Activated CD8-positive, alpha-beta T cell treated with anti-CD3 and anti-CD28 coated beads for 36 hours (primary cell): ENCODE measurements at regions not wholly inside any gene's neighbourhood (a gene's known extent, or its start where the extent isn't known, plus 50 kb on each side); places are given as distances from the start of the nearest gene placed in this dataset.

ENCODE experiments used
- ATAC-seq: fragments of 200-7000 bp; cut with Tn5 transposase; one replicate; pipeline ENCODE4 v1.10.0; 2021; ENCODE audit warnings: mild to moderate bottlenecking, moderate library complexity
- CTCF ChIA-PET: fragments of 350-600 bp; sonication (Branson Sonifier 250); formaldehyde crosslinking; loops from one replicate; lab custom pipeline; 2021; ENCODE audit warnings: antibody characterized with exemption; lab: Charles Lee
- POLR2A ChIA-PET: fragments of 350-600 bp; sonication (Branson Sonifier 250); formaldehyde crosslinking; loops from one replicate; lab custom pipeline; 2021; ENCODE audit warnings: antibody characterized with exemption; lab: Charles Lee
- DNase-seq: peaks from one replicate; pipeline ENCODE4 v3.0.0-alpha.2; 2020
- H3K27ac Mint-ChIP-seq: one replicate; pipeline ENCODE4 v1.8.0; 2021; ENCODE audit warnings: mild to moderate bottlenecking, mixed read lengths
- H3K27me3 Mint-ChIP-seq: one replicate; pipeline ENCODE4 v1.8.0; 2021; ENCODE audit warnings: mixed read lengths
- H3K36me3 Mint-ChIP-seq: one replicate; pipeline ENCODE4 v1.8.0; 2021; ENCODE audit warnings: low read depth, mixed read lengths
- H3K4me1 Mint-ChIP-seq: one replicate; pipeline ENCODE4 v1.8.0; 2021; ENCODE audit warnings: low read depth, mixed read lengths
- H3K4me3 Mint-ChIP-seq: one replicate; pipeline ENCODE4 v1.8.0; 2021; ENCODE audit warnings: mild to moderate bottlenecking, moderate library complexity, mixed read lengths
- H3K9me3 Mint-ChIP-seq: one replicate; pipeline ENCODE4 v1.8.0; 2021; ENCODE audit warnings: mixed read lengths
- intact Hi-C: fragments of 100-400 bp; cut with micrococcal nuclease; formaldehyde crosslinking; loops from one replicate; pipeline ENCODE4 v1.10.0; 2022
- TF ChIP-seq, protein P1 (sequence below): fragments of 200-600 bp; IDR thresholded peaks from one replicate; pipeline ENCODE4 v1.8.0; 2022; ENCODE audit warnings: antibody characterized with exemption, mild to moderate bottlenecking

DNA sequence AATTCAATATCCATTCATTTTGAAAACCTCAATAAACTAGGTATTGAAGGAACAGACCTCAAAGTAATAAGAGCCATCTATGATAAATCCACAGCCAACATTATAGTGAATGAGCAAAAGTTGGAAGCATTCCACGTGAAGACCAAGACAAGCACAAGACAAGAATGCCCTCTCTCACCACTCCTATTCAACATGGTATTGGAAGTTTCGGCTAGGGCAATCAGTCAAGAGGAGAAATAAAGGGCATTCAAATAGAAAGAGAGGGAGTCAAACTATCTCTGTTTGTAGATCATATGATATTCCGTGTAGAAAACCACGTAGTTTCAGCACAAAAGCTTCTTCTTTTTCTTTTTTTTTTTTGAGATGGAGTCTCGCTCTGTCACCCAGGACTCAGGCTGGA, 550.3 kb downstream of the FSCB start:
- H3K27me3 Mint-ChIP-seq = no peaks in the 10 kb centered on the region
- ChIA-PET CTCF (no interaction called here), POLR2A (no interaction called here)
- peaks cover 12% of the 10 kb centered on the region for H3K9me3 Mint-ChIP-seq
- H3K4me1 Mint-ChIP-seq = no peaks in the 10 kb centered on the region
- intact Hi-C loops = no loop called here
- DNase-seq (no peak), ATAC-seq (no peak)
- H3K27ac Mint-ChIP-seq = no peak overlapping the region
- TF ChIP-seq, protein P1, sequence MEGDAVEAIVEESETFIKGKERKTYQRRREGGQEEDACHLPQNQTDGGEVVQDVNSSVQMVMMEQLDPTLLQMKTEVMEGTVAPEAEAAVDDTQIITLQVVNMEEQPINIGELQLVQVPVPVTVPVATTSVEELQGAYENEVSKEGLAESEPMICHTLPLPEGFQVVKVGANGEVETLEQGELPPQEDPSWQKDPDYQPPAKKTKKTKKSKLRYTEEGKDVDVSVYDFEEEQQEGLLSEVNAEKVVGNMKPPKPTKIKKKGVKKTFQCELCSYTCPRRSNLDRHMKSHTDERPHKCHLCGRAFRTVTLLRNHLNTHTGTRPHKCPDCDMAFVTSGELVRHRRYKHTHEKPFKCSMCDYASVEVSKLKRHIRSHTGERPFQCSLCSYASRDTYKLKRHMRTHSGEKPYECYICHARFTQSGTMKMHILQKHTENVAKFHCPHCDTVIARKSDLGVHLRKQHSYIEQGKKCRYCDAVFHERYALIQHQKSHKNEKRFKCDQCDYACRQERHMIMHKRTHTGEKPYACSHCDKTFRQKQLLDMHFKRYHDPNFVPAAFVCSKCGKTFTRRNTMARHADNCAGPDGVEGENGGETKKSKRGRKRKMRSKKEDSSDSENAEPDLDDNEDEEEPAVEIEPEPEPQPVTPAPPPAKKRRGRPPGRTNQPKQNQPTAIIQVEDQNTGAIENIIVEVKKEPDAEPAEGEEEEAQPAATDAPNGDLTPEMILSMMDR = no peak
- H3K36me3 Mint-ChIP-seq = no peaks in the 10 kb centered on the region
- no peak overlapping the region for H3K4me3 Mint-ChIP-seq

DNA sequence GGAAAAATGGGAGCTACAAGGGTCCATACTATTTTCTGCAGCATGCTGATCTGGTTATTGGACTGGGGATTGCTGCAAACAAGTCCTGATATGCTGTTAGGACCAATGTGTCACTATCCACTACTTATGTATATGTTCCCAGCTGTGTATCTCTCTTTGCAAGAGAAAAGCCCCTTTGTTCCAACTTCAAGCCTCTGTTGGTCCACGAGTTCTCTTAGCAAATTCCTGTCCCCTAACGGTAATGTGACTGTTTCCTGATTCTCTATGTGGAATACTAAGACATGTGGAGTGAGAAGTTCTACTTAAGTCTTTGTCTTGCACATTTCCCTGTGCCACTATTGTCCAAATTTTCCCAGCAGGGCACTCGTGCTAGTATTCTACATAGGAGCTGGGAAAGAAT, 557.7 kb downstream of the FSCB start:
- DNase-seq = no peak
- no peak overlapping the region for H3K27ac Mint-ChIP-seq
- ChIA-PET POLR2A (no interaction called here), CTCF (no interaction called here)
- H3K4me1 Mint-ChIP-seq = no peaks in the 10 kb centered on the region
- peaks cover 9% of the 10 kb centered on the region for H3K9me3 Mint-ChIP-seq
- no peaks in the 10 kb centered on the region for H3K36me3 Mint-ChIP-seq
- TF ChIP-seq, protein P1 = no peak
- no peak for ATAC-seq
- intact Hi-C loops = no loop called here
- no peaks in the 10 kb centered on the region for H3K27me3 Mint-ChIP-seq
- H3K4me3 Mint-ChIP-seq = no peak overlapping the region

DNA sequence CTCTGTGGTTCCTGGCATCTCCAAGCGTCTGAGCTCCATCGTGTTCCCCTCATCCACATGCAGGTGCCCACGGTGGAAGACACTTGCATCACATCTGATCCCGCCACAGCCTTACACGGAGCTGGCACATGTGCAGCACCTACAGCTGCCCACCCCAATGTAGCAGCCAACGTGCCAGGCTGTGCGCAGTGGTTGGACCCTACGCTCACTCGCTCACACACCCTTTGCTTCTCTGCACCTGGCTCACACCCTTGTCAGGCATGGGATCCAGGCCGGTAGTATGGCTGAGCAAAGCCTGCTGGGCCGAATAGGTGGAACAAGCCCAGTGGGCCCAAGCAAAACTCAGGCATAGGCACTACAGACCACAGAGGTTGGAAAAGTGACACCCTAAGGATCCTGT, 567.2 kb downstream of the FSCB start:
- ATAC-seq (no peak), DNase-seq (no peak)
- peaks cover 7% of the 10 kb centered on the region for H3K9me3 Mint-ChIP-seq
- H3K27ac Mint-ChIP-seq = no peak overlapping the region
- H3K4me1 Mint-ChIP-seq = no peaks in the 10 kb centered on the region
- no peak overlapping the region for H3K4me3 Mint-ChIP-seq
- H3K27me3 Mint-ChIP-seq = no peaks in the 10 kb centered on the region
- intact Hi-C loops = no loop called here
- ChIA-PET CTCF (no interaction called here), POLR2A (no interaction called here)
- H3K36me3 Mint-ChIP-seq = no peaks in the 10 kb centered on the region
- TF ChIP-seq, protein P1 = no peak

DNA sequence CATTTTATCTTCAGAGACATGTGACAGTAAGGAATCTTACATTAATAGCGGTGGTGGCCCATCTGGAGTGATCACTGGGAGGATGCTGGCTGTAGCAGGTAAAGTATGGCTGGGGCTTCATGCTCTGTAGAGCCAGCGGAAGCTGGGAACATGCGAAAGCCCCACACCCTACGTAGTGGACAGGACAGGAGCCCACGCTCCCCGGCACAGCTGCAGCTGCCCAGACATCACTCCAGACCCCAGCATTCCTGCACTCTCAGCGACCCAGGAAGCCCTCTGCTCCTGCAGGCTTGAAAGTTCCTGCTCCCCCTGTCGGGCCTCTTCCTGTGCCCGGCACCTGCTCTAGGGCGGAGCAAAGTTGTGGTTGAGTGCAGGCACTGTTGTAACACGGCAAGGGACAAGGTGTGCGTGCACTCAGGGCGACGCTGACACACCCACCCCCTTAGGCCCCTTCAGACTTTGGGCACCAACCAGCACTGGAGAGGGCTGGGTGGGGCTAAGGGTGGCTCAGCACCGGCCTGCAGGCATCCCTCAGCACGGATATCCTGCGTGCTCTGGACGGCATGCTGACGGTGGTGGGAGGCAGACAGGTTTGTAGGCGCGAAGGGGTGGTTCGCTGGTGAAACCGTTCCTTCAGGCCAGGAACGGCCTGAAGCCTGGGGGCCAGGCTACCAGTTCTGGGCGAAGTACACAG, 568.3 kb downstream of the FSCB start:
- Mint-ChIP-seq H3K9me3 (peaks cover 7% of the 10 kb centered on the region), H3K4me3 (no peak overlapping the region), H3K4me1 (no peaks in the 10 kb centered on the region), H3K27ac (no peak overlapping the region), H3K27me3 (no peaks in the 10 kb centered on the region), H3K36me3 (no peaks in the 10 kb centered on the region)
- ChIA-PET CTCF (no interaction called here), POLR2A (no interaction called here)
- no peak for DNase-seq
- intact Hi-C loops = no loop called here
- TF ChIP-seq, protein P1 = no peak
- ATAC-seq = no peak

DNA sequence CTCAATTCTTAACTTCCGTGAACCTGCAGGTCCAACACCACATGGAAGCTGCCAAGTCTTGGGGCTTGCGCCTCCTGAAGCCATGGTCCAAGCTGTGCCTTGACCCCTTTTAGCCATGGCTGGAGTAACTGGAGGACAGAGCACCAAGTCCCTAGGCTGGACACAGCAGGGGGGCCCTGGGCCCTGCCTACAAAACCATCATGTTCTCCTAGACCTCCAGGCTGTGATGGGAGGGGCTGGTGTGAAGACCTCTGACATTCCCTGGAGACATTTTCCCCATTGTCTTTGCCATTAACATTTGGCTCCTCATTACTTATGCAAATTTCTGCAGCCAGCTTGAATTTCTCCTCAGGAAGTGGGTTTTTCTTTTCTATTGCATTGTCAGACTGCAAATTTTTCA, 570.1 kb downstream of the FSCB start:
- intact Hi-C loops = no loop called here
- ChIA-PET POLR2A (no interaction called here), CTCF (no interaction called here)
- Mint-ChIP-seq H3K4me1 (no peaks in the 10 kb centered on the region), H3K36me3 (no peaks in the 10 kb centered on the region), H3K4me3 (no peak overlapping the region), H3K27me3 (no peaks in the 10 kb centered on the region), H3K9me3 (peaks cover 7% of the 10 kb centered on the region), H3K27ac (no peak overlapping the region)
- no peak for DNase-seq
- TF ChIP-seq, protein P1 = no peak
- no peak for ATAC-seq
